OCI-LY1 (cell line): ENCODE measurements at regions not wholly inside any gene's neighbourhood (a gene's known extent, or its start where the extent isn't known, plus 50 kb on each side); places are given as distances from the start of the nearest gene placed in this dataset.

Experiments used
- CTCF ChIP-seq: fragments of 200-600 bp; sonication (generic), shearing (Covaris generic); IDR thresholded peaks from 2 replicates; pipeline ENCODE4 v1.5.1; 2017; ENCODE audit warnings: mild to moderate bottlenecking, antibody characterized with exemption, low read length, moderate library complexity, mixed read lengths
- EZH2 ChIP-seq: fragments of 200-600 bp; sonication (generic), shearing (Covaris generic); IDR thresholded peaks from 2 replicates; pipeline ENCODE4 v1.8.0; 2017; ENCODE audit warnings: borderline replicate concordance, mixed run types, mild to moderate bottlenecking, antibody characterized with exemption, low read length, moderate library complexity, mixed read lengths

- TF ChIP-seq CTCF (no peak), EZH2 (no peak)
Observed at GRCh38 chr18:10299643-10300042, 154.8 kb upstream of the APCDD1 start.
